ENCODE measurements at regions not wholly inside any gene's neighbourhood (a gene's known extent, or its start where the extent isn't known, plus 50 kb on each side); places are given as distances from the start of the nearest gene placed in this dataset.

GRCh38 chr2:234850818-234851217 lies 101.0 kb upstream of the SH3BP4 start:
- peaks cover 6% of the 10 kb centered on the region for H3K27me3 Mint-ChIP-seq
- H3K4me1 Mint-ChIP-seq, result peaks cover 0 to 3% (median 2%) of the 10 kb centered on the region in 3 donors
- peaks cover 1 to 8% (median 3%) of the 10 kb centered on the region in 3 donors for H3K9me3 Mint-ChIP-seq
- no peak overlapping the region for H3K4me3 Mint-ChIP-seq
- H3K27ac Mint-ChIP-seq, result no peak overlapping the region
- H3K36me3 Mint-ChIP-seq, result no peaks in the 10 kb centered on the region

- H3K4me3 Mint-ChIP-seq, result no peak overlapping the region
- H3K36me3 Mint-ChIP-seq, result no peaks in the 10 kb centered on the region
- peaks cover 6% of the 10 kb centered on the region for H3K27me3 Mint-ChIP-seq
- no peak overlapping the region for H3K27ac Mint-ChIP-seq
- peaks cover 0 to 3% (median 2%) of the 10 kb centered on the region in 3 donors for H3K4me1 Mint-ChIP-seq
- peaks cover 1 to 5% (median 3%) of the 10 kb centered on the region in 3 donors for H3K9me3 Mint-ChIP-seq
Measured at GRCh38 chr2:234849678-234850077, 102.1 kb upstream of the SH3BP4 start.

- Mint-ChIP-seq H3K4me1 (peaks cover 0 to 3% (median 2%) of the 10 kb centered on the region in 3 donors), H3K4me3 (no peak overlapping the region), H3K27me3 (peaks cover 6% of the 10 kb centered on the region), H3K36me3 (no peaks in the 10 kb centered on the region), H3K9me3 (peaks cover 1 to 5% (median 3%) of the 10 kb centered on the region in 3 donors), H3K27ac (no peak overlapping the region)
Measured at GRCh38 chr2:234848578-234848977, 103.2 kb upstream of the SH3BP4 start.

DNA sequence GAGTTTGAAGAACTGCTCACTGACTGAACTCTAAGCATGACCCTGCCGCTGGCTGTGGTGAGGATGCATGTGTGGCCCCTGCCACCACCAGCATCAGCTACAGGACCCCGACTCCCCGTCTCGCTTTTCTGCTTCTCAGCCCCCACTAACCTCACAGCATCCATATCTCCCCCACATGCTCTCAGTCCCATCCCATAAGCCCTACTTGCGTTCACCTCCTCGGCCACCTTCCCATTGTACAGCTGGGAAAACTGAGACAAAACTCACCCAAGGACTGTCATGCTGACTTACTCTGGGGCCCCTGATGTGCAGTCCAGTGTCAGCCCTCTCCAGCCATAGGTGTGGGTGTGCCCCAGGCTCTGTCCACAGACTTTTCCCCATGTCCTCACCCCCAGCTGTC lies 104.2 kb upstream of the SH3BP4 start:
- no peaks in the 10 kb centered on the region for H3K36me3 Mint-ChIP-seq
- peaks cover 1 to 5% (median 3%) of the 10 kb centered on the region in 3 donors for H3K9me3 Mint-ChIP-seq
- no peak overlapping the region for H3K4me3 Mint-ChIP-seq
- H3K27me3 Mint-ChIP-seq, result peaks cover 5% of the 10 kb centered on the region
- H3K27ac Mint-ChIP-seq, result no peak overlapping the region
- peaks cover 0 to 2% (median 2%) of the 10 kb centered on the region in 3 donors for H3K4me1 Mint-ChIP-seq

GRCh38 chr2:234847364-234847635 lies 104.5 kb upstream of the SH3BP4 start:
- Mint-ChIP-seq H3K27me3 (peaks cover 5% of the 10 kb centered on the region), H3K4me1 (peaks cover 0 to 2% (median 2%) of the 10 kb centered on the region in 3 donors), H3K4me3 (no peak overlapping the region), H3K27ac (no peak overlapping the region), H3K36me3 (no peaks in the 10 kb centered on the region), H3K9me3 (peaks cover 1 to 5% (median 3%) of the 10 kb centered on the region in 3 donors)

DNA sequence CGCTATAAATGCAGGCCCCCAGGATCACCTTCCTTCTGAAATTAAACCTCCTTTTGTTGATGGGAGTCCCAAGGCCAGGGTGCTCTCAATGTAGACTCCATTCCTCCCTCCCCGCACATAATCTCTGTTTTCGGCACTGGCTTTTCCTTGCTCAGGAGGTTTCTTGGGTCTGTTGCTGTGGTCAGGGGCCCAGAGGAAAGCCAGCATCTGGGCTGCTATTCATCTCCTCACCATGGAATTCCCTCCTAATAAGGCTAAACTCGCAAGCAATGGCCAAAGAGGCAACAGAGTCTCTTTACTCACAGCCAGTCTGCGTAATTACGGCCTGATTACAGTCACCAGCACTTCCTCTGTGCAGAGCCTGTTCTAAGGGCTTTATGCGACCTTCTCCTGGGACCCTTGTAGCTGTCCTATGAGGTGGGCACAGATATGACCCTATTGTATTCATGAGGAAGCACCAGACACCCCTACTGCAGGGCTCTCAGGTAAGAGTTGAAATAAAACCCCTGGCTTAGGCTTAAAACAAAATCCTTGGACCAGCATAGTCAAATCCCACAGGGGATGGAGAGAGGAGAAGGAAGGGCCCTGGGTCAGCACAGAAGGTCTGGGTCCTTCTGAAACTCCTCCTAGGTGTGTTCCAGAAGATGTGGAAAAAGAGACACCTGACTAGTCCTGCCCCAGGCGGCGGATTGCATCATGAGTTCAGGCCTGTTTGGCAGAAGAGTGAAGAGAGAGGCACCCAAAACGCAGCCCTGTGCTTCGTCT lies 105.0 kb upstream of the SH3BP4 start:
- Mint-ChIP-seq H3K27me3 (peaks cover 5% of the 10 kb centered on the region), H3K27ac (no peak overlapping the region), H3K36me3 (no peaks in the 10 kb centered on the region), H3K9me3 (peaks cover 1 to 5% (median 3%) of the 10 kb centered on the region in 3 donors), H3K4me3 (no peak overlapping the region), H3K4me1 (peaks cover 0 to 2% (median 2%) of the 10 kb centered on the region in 3 donors)

GRCh38 chr2:234845602-234846590 lies 105.9 kb upstream of the SH3BP4 start:
- Mint-ChIP-seq H3K27ac (no peak overlapping the region), H3K27me3 (peaks cover 6% of the 10 kb centered on the region), H3K9me3 (peaks cover 0 to 3% (median 0%) of the 10 kb centered on the region in 3 donors), H3K4me3 (no peak overlapping the region), H3K36me3 (no peaks in the 10 kb centered on the region), H3K4me1 (no peaks in the 10 kb centered on the region)

- H3K36me3 Mint-ChIP-seq, result no peaks in the 10 kb centered on the region
- H3K27ac Mint-ChIP-seq, result peak overlapping the region in 1 of 3 donors; percentile 16
- H3K4me1 Mint-ChIP-seq, result no peaks in the 10 kb centered on the region
- H3K27me3 Mint-ChIP-seq, result peaks cover 10% of the 10 kb centered on the region
- H3K9me3 Mint-ChIP-seq, result no peaks in the 10 kb centered on the region
- no peak overlapping the region for H3K4me3 Mint-ChIP-seq
Measured at GRCh38 chr2:234843411-234843810, 108.4 kb upstream of the SH3BP4 start.

DNA sequence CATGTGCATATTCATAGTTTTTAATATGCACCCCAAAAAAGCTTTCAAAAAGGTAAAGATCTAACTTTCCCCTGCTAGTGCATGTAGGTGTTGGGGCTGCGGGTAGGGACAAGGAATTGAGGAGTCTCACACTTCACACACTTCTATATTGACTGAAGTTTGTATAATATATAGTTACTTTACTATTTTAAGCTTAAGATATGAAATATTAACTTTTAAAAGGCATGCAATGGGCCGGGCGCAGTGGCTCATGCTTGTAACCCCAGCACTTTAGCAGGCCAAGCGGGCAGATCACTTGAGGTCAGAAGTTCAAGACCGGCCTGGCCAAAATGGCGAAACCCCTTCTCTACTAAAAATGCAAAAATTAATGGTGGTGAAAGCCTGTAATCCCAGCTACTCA lies 109.1 kb upstream of the SH3BP4 start:
- H3K27ac Mint-ChIP-seq, result no peak overlapping the region
- peaks cover 11% of the 10 kb centered on the region for H3K27me3 Mint-ChIP-seq
- H3K4me1 Mint-ChIP-seq, result no peaks in the 10 kb centered on the region

GRCh38 chr2:234841321-234842015 lies 110.3 kb upstream of the SH3BP4 start:
- Mint-ChIP-seq H3K27me3 (peaks cover 8% of the 10 kb centered on the region), H3K36me3 (no peaks in the 10 kb centered on the region), H3K27ac (no peak overlapping the region), H3K4me3 (no peak overlapping the region), H3K9me3 (no peaks in the 10 kb centered on the region), H3K4me1 (no peaks in the 10 kb centered on the region)

More for the DNA sequence above, 109.1 kb upstream of the SH3BP4 start:
- no peaks in the 10 kb centered on the region for H3K36me3 Mint-ChIP-seq
- H3K4me3 Mint-ChIP-seq, result no peak overlapping the region
- H3K9me3 Mint-ChIP-seq, result no peaks in the 10 kb centered on the region

- no peaks in the 10 kb centered on the region for H3K36me3 Mint-ChIP-seq
- no peak overlapping the region for H3K4me3 Mint-ChIP-seq
- no peaks in the 10 kb centered on the region for H3K4me1 Mint-ChIP-seq
- peaks cover 8% of the 10 kb centered on the region for H3K27me3 Mint-ChIP-seq
- H3K9me3 Mint-ChIP-seq, result no peaks in the 10 kb centered on the region
- H3K27ac Mint-ChIP-seq, result no peak overlapping the region
Measured at GRCh38 chr2:234840336-234840735, 111.5 kb upstream of the SH3BP4 start.

DNA sequence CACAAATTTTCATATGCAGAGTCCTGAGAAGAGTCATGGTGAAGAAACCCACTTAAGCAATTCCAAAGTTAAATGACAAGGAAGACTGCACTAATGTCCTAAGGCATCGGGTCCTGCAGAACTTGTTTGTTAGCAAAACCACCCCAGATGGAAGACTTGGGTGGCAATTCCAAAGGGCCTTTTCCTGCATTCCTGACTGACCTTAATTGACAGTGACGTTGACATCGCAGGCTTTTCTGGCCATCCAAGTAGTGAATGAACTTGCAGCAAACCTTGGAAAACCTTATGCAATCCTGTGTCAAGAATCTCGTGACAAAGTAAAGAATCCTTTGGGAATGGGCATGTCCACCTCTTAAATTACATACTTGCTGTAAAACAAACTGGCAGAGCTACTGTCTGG lies 112.5 kb upstream of the SH3BP4 start:
- H3K9me3 Mint-ChIP-seq, result no peaks in the 10 kb centered on the region
- no peak overlapping the region for H3K27ac Mint-ChIP-seq
- H3K4me3 Mint-ChIP-seq, result no peak overlapping the region
- H3K36me3 Mint-ChIP-seq, result no peaks in the 10 kb centered on the region
- peaks cover 8% of the 10 kb centered on the region for H3K27me3 Mint-ChIP-seq
- no peaks in the 10 kb centered on the region for H3K4me1 Mint-ChIP-seq

DNA sequence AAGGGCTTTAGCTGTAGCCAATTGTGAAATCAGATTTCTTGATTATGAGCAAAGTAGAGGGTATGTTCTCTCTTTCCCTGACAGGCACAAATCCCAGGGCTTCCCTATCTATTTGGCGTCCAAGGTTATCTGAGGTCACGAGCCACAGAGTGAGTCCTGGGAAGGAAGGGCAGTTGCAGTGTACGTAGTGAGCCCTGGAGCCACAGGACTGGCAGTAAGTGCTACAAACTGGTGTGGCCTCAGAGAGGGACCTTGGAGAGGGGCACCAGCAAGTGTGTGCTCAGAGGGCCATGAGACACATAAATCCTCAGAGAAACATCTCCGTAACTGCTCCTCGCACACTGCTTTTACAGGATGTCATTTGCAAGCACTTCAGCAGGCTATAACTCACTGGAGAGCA lies 115.5 kb upstream of the SH3BP4 start:
- Mint-ChIP-seq H3K4me3 (no peak overlapping the region), H3K9me3 (no peaks in the 10 kb centered on the region), H3K27ac (no peak overlapping the region), H3K36me3 (no peaks in the 10 kb centered on the region), H3K27me3 (peaks cover 8% of the 10 kb centered on the region), H3K4me1 (no peaks in the 10 kb centered on the region)

DNA sequence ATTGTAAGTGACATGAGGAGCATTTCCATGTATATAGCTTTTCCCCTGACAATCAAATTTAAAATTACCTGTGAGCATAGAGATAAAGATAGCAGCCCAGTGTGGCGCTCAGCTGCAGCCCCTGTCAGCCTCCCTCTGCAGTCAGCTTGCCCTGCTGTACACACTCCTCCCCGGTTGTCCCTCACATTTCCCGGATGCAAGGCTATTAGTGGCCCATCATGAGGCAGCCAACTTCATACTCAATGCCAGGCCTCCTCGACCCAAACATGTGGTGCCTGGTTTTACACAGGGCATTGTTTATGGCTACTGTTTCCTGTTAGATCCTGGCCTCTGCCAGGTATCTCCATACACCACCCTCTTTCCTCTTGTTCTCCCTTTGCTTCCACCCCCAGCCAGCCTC lies 116.1 kb upstream of the SH3BP4 start:
- Mint-ChIP-seq H3K27ac (no peak overlapping the region), H3K4me1 (no peaks in the 10 kb centered on the region), H3K27me3 (peaks cover 9% of the 10 kb centered on the region), H3K9me3 (no peaks in the 10 kb centered on the region), H3K36me3 (no peaks in the 10 kb centered on the region), H3K4me3 (no peak overlapping the region)

Measured in IgD-negative memory B cell (primary cell).